ENCODE measurements at regions not wholly inside any gene's neighbourhood (a gene's known extent, or its start where the extent isn't known, plus 50 kb on each side); places are given as distances from the start of the nearest gene placed in this dataset.

DNA sequence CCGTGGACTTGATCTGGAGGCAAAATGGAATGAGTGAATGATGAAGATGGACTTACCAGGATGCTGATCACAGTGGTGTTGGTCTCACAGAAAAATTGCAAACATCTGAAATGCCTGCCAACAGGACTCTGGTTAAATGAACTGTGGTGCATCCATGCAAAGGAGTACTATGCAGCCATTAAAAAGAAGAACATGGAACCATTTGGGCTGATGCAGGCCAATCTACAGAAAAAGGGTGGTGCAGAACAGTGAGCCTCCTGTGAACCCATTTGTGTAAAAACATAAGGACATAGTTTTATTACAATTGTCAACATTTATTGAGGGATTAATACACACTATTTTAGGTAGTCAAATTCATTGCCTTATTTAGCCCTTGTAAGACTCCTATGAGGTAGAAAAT is 111.9 kb downstream of the MN1 start:
- TF ChIP-seq, protein P1, sequence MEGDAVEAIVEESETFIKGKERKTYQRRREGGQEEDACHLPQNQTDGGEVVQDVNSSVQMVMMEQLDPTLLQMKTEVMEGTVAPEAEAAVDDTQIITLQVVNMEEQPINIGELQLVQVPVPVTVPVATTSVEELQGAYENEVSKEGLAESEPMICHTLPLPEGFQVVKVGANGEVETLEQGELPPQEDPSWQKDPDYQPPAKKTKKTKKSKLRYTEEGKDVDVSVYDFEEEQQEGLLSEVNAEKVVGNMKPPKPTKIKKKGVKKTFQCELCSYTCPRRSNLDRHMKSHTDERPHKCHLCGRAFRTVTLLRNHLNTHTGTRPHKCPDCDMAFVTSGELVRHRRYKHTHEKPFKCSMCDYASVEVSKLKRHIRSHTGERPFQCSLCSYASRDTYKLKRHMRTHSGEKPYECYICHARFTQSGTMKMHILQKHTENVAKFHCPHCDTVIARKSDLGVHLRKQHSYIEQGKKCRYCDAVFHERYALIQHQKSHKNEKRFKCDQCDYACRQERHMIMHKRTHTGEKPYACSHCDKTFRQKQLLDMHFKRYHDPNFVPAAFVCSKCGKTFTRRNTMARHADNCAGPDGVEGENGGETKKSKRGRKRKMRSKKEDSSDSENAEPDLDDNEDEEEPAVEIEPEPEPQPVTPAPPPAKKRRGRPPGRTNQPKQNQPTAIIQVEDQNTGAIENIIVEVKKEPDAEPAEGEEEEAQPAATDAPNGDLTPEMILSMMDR (IDR thresholded peaks at IDR 0.05; ENCODE audit: control extremely low read depth in 1 of 3, insufficient read depth in 1 of 3, low read depth in 1 of 3, low read length in 3 of 3): no peak
- 0 out of 2 replicates have a peak, but pooled peaks have one; percentile 10 for TF ChIP-seq KDM1A (IDR thresholded peaks at IDR 0.05; ENCODE audit: borderline replicate concordance, low read length)
- H3K23me2 ChIP-seq (ENCODE audit: low read depth, low read length): no peaks in the 10 kb centered on the region
- H2BK5ac ChIP-seq (ENCODE audit: low read depth, low read length): no peak overlapping the region
- H3K23ac ChIP-seq (ENCODE audit: insufficient read length): no peak overlapping the region
- H2BK120ac ChIP-seq (replicated peaks; ENCODE audit: low read depth, low read length): no peak overlapping the region
- H3K9me3 ChIP-seq (ENCODE audit: insufficient read depth in 2 of 2, low read depth in 1 of 2, low read length in 1 of 2): no peaks in the 10 kb centered on the region
- peaks cover 6% of the 10 kb centered on the region; the same call in 1 of the 2 replicates for H3K79me1 ChIP-seq (ENCODE audit: low read depth, low read length)
- H3K14ac ChIP-seq (ENCODE audit: insufficient read length): no peak overlapping the region
- H4K8ac ChIP-seq (ENCODE audit: extremely low read depth, insufficient read depth, low read length): no peak overlapping the region
- H3K27ac ChIP-seq (ENCODE audit: low read depth, low read length): no peak overlapping the region
- no peak overlapping the region for H2AFZ ChIP-seq (ENCODE audit: low read length)
- WGBS, 2 experiments (ENCODE audit: extremely low coverage in 1 of 2, insufficient coverage in 1 of 2, insufficient read length in 1 of 2, insufficient replicate concordance in 2 of 2, low coverage in 1 of 2, low lambda C conversion rate in 2 of 2, missing lambda C conversion rate in 1 of 2): 90% methylated on average over 1 of the region's 1 CpG; no CpG with 5 or more reads in 1 of the 2 experiments
- ChIA-PET CTCF (ENCODE audit: partially characterized antibody) (no interaction called here), POLR2A (ENCODE audit: partially characterized antibody) (no interaction called here)
- no peak overlapping the region for H3K9ac ChIP-seq (replicated peaks in 1 of 4; ENCODE audit: extremely low read depth in 1 of 4, low read depth in 3 of 4, low read length in 3 of 4)
- H3K4me2 ChIP-seq (ENCODE audit: insufficient read depth in 1 of 2, low read depth in 2 of 2, low read length in 2 of 2): no peak overlapping the region
- no peak overlapping the region for H2BK15ac ChIP-seq (ENCODE audit: low read length)
- H4K5ac ChIP-seq (ENCODE audit: insufficient read length, low read depth, low read length): no peak overlapping the region
- H3K4me1 ChIP-seq (replicated peaks in 1 of 4; ENCODE audit: control insufficient read depth in 3 of 4, insufficient read depth in 4 of 4, low read length in 3 of 4): no peaks in the 10 kb centered on the region
- H2AK5ac ChIP-seq (ENCODE audit: low read depth, low read length): no peak overlapping the region
- H3K79me2 ChIP-seq (ENCODE audit: control insufficient read depth in 1 of 2, insufficient read depth in 2 of 2, low read length in 2 of 2): no peaks in the 10 kb centered on the region
- no peak for DNase-seq (ENCODE audit: low read depth in 1 of 2, low spot score in 2 of 2)
- H3K4me3 ChIP-seq (ENCODE audit: extremely low read depth in 1 of 4, insufficient read depth in 2 of 4, low read depth in 3 of 4, low read length in 4 of 4): no peak overlapping the region
- no peak for FAIRE-seq
- peaks cover 0 to 4% (median 2%) of the 10 kb centered on the region in 4 experiments; a peak in 3 of 8 replicates for H3K36me3 ChIP-seq (ENCODE audit: control insufficient read depth in 2 of 4, insufficient read depth in 4 of 4, low read length in 3 of 4)
- H2BK12ac ChIP-seq (ENCODE audit: low read depth, low read length): no peak overlapping the region
- no peaks in the 10 kb centered on the region for H3K27me3 ChIP-seq (replicated peaks in 1 of 4; ENCODE audit: control insufficient read depth in 3 of 4, extremely low read depth in 1 of 4, insufficient read depth in 3 of 4, low read length in 3 of 4)
- no peak overlapping the region for H3K56ac ChIP-seq (replicated peaks; ENCODE audit: insufficient read length, low read depth, low read length)
- H3K4ac ChIP-seq (replicated peaks; ENCODE audit: insufficient read length, low read depth, low read length): no peak overlapping the region
- H2BK20ac ChIP-seq (ENCODE audit: low read length): no peak overlapping the region
- peaks cover 0 to 1% of the 10 kb centered on the region in 2 experiments for H4K20me1 ChIP-seq (replicated peaks in 1 of 2; ENCODE audit: control insufficient read depth in 1 of 2, insufficient read depth in 2 of 2, low read length in 2 of 2)
- no peak overlapping the region for H4K91ac ChIP-seq (replicated peaks; ENCODE audit: insufficient read length, low read length)
- no peak overlapping the region for H3K18ac ChIP-seq (ENCODE audit: extremely low read depth, low read length)

Data from H1 (cell line).